Liver (tissue), 3 donors: ENCODE measurements at regions not wholly inside any gene's neighbourhood (a gene's known extent, or its start where the extent isn't known, plus 50 kb on each side); places are given as distances from the start of the nearest gene placed in this dataset.

Experiments
- FOXA1 ChIP-seq: IDR thresholded peaks from 2 replicates; pipeline ENCODE4 v1.6.1; 2016; ENCODE audit warnings: antibody characterized with exemption
- GABPA ChIP-seq, 2 donors: IDR thresholded peaks in 1 of 2; conservative IDR thresholded peaks in 1 of 2; 2 replicates each; pipeline ENCODE4 v1.6.1; 2016; ENCODE audit warnings: antibody characterized with exemption in 2 of 2, mild to moderate bottlenecking in 1 of 2, moderate library complexity in 1 of 2
- HNF4A ChIP-seq, 2 donors: conservative IDR thresholded peaks; 2 replicates each; pipeline ENCODE4 v1.6.1; 2016; ENCODE audit warnings: antibody characterized with exemption in 2 of 2, mild to moderate bottlenecking in 2 of 2
- JUND ChIP-seq, 2 donors: IDR thresholded peaks; 2 replicates each; pipeline ENCODE4 v1.6.1; 2016; ENCODE audit warnings: antibody characterized with exemption in 2 of 2
- RAD21 ChIP-seq, 2 donors: IDR thresholded peaks; 2 replicates each; pipeline ENCODE4 v1.6.1; 2016; ENCODE audit warnings: antibody characterized with exemption in 2 of 2, mild to moderate bottlenecking in 2 of 2
- RXRA ChIP-seq, 2 donors: IDR thresholded peaks; 2 replicates each; pipeline ENCODE4 v1.6.1; 2017 to 2018; ENCODE audit warnings: antibody characterized with exemption in 2 of 2, mild to moderate bottlenecking in 1 of 2
- SP1 ChIP-seq: IDR thresholded peaks from 2 replicates; pipeline ENCODE4 v1.6.1; 2018; ENCODE audit warnings: antibody characterized with exemption, mild to moderate bottlenecking
- TAF1 ChIP-seq: conservative IDR thresholded peaks from 2 replicates; pipeline ENCODE4 v1.6.1; 2016; ENCODE audit warnings: antibody characterized with exemption, mild to moderate bottlenecking
- YY1 ChIP-seq: IDR thresholded peaks from 2 replicates; pipeline ENCODE4 v1.6.1; 2016; ENCODE audit warnings: antibody characterized with exemption, mild to moderate bottlenecking
- TF ChIP-seq, protein P1 (sequence below): IDR thresholded peaks from 2 replicates; pipeline ENCODE4 v1.6.1; 2016; ENCODE audit warnings: antibody characterized with exemption
- TF ChIP-seq, protein P2 (sequence below): fragments of 150-350 bp; IDR thresholded peaks from 2 replicates; pipeline ENCODE4 v1.5.1; 2017; ENCODE audit warnings: improper control_type of control experiment, low read depth, low read length; ENCODE audit not compliant: missing input control
- TF ChIP-seq, protein P3 (sequence below): IDR thresholded peaks from 2 replicates; pipeline ENCODE4 v1.6.1; 2016; ENCODE audit warnings: antibody characterized with exemption, mild to moderate bottlenecking
- TF ChIP-seq, protein P4 (sequence below): IDR thresholded peaks from 2 replicates; pipeline ENCODE4 v1.6.1; 2016; ENCODE audit warnings: antibody characterized with exemption
- TF ChIP-seq, protein P5 (sequence below): IDR thresholded peaks from 2 replicates; pipeline ENCODE4 v1.6.1; 2016; ENCODE audit warnings: antibody characterized with exemption
- donor health status: healthy.
- donor health status: healthy.

DNA sequence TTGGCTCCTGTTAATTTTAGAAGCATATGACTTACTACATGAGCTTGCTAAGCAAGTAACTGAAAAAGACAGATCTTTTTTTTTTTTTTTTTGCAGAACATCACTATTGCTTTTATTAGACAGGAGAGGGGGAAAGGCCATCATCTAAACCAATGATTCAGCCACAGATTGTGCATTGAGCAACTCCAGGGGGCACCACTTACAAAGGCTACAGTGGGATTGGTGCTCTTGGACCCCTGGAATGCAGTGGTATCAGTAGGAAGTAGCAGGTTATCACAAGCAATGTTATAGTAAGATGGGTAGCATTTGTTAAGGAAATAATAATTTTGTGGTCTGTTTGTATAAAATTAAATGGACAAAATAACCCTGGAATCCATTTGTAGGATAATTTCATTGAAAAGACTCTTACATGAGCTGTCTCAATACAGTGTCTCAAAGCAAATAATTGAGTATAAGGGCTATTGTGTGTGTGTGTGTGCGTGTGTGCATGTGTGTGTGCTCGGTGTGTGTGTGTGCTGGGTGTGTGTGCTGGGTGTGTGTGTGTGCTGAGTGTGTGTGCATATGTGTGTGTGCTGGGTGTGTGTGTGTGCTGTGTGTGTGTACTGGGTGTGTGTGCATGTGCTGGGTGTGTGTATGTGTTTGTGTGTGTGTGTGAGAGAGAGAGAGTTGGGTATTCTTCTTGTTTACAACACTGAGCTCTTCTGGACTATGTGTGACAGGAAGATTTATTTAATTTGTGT is 296.3 kb downstream of the PCDH7 start:
- TF ChIP-seq, protein P1, sequence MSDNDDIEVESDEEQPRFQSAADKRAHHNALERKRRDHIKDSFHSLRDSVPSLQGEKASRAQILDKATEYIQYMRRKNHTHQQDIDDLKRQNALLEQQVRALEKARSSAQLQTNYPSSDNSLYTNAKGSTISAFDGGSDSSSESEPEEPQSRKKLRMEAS, result no peak
- TF ChIP-seq, protein P2, sequence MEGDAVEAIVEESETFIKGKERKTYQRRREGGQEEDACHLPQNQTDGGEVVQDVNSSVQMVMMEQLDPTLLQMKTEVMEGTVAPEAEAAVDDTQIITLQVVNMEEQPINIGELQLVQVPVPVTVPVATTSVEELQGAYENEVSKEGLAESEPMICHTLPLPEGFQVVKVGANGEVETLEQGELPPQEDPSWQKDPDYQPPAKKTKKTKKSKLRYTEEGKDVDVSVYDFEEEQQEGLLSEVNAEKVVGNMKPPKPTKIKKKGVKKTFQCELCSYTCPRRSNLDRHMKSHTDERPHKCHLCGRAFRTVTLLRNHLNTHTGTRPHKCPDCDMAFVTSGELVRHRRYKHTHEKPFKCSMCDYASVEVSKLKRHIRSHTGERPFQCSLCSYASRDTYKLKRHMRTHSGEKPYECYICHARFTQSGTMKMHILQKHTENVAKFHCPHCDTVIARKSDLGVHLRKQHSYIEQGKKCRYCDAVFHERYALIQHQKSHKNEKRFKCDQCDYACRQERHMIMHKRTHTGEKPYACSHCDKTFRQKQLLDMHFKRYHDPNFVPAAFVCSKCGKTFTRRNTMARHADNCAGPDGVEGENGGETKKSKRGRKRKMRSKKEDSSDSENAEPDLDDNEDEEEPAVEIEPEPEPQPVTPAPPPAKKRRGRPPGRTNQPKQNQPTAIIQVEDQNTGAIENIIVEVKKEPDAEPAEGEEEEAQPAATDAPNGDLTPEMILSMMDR, result no peak
- TF ChIP-seq SP1, result no peak
- TF ChIP-seq, protein P3, sequence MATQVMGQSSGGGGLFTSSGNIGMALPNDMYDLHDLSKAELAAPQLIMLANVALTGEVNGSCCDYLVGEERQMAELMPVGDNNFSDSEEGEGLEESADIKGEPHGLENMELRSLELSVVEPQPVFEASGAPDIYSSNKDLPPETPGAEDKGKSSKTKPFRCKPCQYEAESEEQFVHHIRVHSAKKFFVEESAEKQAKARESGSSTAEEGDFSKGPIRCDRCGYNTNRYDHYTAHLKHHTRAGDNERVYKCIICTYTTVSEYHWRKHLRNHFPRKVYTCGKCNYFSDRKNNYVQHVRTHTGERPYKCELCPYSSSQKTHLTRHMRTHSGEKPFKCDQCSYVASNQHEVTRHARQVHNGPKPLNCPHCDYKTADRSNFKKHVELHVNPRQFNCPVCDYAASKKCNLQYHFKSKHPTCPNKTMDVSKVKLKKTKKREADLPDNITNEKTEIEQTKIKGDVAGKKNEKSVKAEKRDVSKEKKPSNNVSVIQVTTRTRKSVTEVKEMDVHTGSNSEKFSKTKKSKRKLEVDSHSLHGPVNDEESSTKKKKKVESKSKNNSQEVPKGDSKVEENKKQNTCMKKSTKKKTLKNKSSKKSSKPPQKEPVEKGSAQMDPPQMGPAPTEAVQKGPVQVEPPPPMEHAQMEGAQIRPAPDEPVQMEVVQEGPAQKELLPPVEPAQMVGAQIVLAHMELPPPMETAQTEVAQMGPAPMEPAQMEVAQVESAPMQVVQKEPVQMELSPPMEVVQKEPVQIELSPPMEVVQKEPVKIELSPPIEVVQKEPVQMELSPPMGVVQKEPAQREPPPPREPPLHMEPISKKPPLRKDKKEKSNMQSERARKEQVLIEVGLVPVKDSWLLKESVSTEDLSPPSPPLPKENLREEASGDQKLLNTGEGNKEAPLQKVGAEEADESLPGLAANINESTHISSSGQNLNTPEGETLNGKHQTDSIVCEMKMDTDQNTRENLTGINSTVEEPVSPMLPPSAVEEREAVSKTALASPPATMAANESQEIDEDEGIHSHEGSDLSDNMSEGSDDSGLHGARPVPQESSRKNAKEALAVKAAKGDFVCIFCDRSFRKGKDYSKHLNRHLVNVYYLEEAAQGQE, result no peak
- TF ChIP-seq RAD21 (IDR thresholded peaks at IDR 0.05), result no peak
- no peak for TF ChIP-seq JUND (IDR thresholded peaks at IDR 0.05)
- no peak for TF ChIP-seq YY1
- no peak for TF ChIP-seq RXRA (IDR thresholded peaks at IDR 0.05)
- TF ChIP-seq FOXA1, result no peak
- TF ChIP-seq GABPA (IDR thresholded peaks at IDR 0.05 in 1 of 2, conservative IDR thresholded peaks at IDR 0.05 in 1 of 2), result no peak
- TF ChIP-seq TAF1, result no peak
- TF ChIP-seq, protein P4, sequence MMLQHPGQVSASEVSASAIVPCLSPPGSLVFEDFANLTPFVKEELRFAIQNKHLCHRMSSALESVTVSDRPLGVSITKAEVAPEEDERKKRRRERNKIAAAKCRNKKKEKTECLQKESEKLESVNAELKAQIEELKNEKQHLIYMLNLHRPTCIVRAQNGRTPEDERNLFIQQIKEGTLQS, result no peak
- TF ChIP-seq, protein P5, sequence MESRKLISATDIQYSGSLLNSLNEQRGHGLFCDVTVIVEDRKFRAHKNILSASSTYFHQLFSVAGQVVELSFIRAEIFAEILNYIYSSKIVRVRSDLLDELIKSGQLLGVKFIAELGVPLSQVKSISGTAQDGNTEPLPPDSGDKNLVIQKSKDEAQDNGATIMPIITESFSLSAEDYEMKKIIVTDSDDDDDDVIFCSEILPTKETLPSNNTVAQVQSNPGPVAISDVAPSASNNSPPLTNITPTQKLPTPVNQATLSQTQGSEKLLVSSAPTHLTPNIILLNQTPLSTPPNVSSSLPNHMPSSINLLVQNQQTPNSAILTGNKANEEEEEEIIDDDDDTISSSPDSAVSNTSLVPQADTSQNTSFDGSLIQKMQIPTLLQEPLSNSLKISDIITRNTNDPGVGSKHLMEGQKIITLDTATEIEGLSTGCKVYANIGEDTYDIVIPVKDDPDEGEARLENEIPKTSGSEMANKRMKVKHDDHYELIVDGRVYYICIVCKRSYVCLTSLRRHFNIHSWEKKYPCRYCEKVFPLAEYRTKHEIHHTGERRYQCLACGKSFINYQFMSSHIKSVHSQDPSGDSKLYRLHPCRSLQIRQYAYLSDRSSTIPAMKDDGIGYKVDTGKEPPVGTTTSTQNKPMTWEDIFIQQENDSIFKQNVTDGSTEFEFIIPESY, result no peak
- no peak for TF ChIP-seq HNF4A (conservative IDR thresholded peaks at IDR 0.05)
